ENCODE measurements at regions not wholly inside any gene's neighbourhood (a gene's known extent, or its start where the extent isn't known, plus 50 kb on each side); places are given as distances from the start of the nearest gene placed in this dataset.
"Not testable (repeated sequence)": the region's sequence is repeated elsewhere in the genome, so short reads cannot be mapped to it uniquely, and the experiment has no call there.

- no peak for DNase-seq
Observed at GRCh38 chr6:134550604-134551003, 232.7 kb upstream of the SGK1 start.

- no peak for DNase-seq
Observed at GRCh38 chr6:134549854-134550253, 231.9 kb upstream of the SGK1 start.

DNA sequence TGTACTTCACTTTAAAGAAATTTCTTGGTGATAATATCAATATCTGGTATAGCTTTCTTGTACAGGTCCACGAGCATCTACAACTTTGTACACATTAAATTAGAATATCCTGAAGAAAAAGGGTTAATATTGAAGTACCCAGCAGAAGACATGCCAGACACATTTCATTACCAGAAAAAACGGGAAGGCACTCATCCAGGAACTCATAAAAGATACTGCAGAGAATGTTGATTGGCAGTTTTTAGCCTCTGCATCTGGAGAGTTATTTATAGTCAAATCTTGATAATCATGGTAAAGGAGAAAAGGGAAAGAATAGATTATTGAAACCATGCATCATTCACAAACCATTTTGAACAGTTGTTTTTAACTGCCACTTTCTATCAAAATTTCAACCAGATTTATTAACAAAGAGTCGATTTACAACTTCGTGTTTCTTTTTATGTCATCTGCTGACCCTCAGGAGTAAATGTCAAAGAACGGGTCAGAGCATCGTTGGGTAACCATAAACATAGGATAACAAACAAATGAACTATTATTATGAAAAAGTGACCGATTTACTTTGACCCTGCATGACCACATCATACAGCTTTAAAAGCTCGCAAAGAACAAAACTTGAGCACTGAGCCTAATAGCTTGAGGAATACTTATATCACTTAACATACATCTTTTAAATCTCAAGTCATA is 229.2 kb upstream of the SGK1 start:
- no peak for DNase-seq

DNA sequence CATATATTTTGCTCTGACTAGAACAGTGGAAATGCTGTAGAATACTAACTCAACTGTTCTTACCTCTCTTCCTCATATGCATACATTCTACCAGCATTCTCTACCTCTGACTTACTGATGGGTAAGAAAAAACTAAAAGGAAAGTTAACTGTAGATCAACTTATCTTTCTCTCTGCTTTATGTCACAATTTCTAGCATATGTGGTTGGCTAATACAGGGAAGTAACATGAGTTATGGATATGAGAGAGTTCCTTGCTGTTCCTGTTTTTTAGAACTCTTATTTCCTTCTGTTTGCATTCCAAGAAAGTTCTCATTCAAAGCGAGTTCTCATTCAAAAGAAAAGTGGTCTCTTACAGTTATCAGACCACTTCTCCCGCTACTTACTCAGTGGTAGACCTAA is 226.8 kb upstream of the SGK1 start:
- DNase-seq, result no peak

DNA sequence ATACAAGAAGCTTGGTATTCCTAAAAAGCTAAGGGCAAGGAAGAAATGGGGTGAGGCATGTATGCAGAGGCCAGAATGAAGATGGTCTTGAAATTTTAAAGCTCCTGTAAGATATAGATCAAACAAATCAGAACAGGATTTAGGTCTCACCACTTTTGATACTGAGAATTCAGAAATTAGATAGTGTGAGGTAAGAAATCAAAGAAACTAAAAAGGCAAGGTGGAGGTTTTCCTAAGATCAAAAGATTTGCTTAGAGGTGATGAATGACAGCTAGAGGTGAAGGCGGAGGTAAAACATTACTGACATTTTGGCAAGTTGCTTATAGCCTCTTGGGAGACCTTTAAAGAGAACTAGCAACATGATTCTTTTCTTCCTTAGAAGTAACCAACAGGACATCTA is 225.2 kb upstream of the SGK1 start:
- no peak for DNase-seq

DNA sequence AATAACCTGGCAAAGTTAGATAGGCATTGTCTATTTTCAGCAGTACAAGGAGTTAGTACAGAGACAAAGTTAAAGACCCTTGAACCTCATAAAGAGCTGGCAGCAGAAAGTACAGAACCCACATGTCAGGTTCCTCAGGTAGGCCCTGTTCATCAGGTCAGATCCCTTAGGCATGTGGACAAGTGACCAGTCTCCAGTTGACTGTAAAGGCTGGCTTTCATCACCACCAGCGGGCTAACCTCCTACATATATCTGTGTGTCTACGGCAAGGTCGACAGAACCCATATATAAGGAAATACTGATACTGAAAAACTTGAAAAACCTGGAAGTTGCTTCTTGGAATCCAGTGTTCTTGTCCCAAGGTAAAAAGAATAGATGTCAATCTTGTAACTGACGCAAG is 223.1 kb upstream of the SGK1 start:
- DNase-seq, result no peak

DNA sequence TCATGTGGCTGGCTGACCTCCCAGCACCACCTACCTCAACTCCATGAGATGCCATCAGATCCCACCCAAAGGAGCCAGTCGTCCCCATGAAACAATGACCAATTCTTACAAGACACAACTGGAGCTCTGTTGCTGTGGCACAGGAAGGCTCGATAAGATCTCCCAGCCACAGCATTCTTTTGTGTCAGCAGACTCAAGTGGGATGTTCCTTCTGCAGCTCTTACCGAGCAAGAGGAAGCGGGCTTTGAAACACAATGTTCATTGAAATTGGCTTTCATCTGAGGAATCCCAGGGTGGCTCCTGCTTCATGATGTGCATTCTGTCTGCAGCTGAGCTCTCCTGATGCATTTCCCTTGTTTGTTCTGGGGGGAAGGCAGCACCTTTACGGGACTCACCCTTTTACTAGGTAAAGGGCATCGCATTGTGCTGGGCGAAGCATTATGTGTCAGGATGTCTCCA is 222.0 kb upstream of the SGK1 start:
- DNase-seq, result peak; percentile 16

DNA sequence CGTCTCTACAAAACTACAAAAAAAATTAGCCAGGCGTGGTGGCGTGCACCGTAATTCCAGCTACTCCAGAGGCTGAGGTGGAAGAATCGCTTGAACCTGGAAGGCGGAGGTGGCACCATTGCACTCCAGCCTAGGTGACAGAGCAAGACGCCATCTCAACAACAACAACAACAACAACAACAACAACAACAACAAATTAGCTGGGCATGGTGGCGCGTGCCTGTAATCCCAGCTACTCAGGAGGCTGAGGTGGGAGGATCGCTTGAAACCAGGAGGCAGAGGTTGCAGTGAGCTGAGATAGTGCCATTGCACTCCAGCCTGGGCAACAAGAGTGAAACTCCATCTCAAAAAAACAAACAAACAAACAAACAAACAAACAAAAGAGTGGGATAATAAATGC is 219.9 kb upstream of the SGK1 start:
- DNase-seq, result not testable (repeated sequence)

DNA sequence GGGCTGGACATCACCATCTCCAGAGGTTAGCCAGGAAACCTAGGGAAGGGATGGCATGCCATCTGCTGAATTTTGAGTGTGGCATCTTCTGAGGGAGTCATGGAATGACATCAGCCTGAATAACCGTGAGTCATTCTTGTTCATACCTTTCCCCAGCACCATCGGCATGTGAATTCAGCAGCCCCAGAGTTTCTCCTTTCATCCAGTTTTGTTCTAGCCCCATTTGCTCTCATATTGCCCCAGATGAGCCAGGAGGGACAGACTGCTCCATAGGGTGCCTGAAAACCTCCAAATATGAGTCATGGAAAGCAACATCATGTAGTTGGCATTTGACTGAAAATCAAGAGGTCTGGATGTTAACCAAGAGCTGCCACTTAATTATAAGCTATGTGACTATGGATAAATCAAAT is 219.2 kb upstream of the SGK1 start:
- DNase-seq, result no peak

- DNase-seq, result no peak
Observed at GRCh38 chr6:134535831-134536230, 217.9 kb upstream of the SGK1 start.

DNA sequence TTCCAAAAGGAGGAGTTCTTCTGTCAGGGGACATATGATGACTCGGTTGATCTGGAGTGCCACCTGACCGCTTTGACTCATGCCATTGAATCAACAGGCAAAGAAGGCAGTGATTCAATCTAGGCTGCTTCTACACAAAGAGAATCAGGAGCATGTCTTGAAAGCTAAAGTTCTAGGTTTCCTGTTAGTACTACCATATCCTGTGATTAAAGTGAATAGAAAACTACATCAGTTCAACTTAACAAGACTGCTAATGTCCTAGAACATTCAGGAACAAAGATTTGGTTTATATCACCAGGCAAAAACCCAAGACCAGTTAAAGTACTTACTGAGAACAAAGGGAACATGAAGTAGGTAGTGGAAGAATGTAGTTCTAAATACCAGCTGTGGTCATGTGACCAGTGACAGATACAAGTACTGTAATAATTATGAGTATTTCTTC is 216.8 kb upstream of the SGK1 start:
- no peak for DNase-seq

GRCh38 chr6:134533991-134534390 is 216.1 kb upstream of the SGK1 start:
- no peak for DNase-seq

- peak; percentile 37 for DNase-seq
Observed at GRCh38 chr6:134532694-134533624, 215.0 kb upstream of the SGK1 start.

DNA sequence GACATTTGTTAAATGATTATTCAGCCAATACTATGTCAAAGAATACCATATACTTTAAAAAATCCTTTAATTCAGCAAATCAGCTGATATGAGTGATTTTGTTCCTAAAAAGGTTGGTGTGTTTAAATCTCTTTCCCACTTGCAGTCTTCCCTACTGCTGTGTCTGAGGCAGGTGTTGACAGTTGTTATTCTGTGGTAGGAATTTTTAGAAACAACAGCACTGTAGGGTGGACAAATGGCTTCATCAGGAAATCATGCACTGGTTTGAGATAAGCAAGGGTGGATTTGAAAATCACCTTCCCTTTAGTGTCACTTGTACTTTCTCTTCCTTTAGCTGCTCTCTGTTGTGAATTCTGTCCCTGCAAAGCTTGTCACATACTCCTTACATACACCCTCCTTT is 213.7 kb upstream of the SGK1 start:
- DNase-seq, result no peak

GRCh38 chr6:134531188-134531551 is 213.3 kb upstream of the SGK1 start:
- DNase-seq, result no peak

- no peak for DNase-seq
Observed at GRCh38 chr6:134529921-134530320, 212.0 kb upstream of the SGK1 start.

DNA sequence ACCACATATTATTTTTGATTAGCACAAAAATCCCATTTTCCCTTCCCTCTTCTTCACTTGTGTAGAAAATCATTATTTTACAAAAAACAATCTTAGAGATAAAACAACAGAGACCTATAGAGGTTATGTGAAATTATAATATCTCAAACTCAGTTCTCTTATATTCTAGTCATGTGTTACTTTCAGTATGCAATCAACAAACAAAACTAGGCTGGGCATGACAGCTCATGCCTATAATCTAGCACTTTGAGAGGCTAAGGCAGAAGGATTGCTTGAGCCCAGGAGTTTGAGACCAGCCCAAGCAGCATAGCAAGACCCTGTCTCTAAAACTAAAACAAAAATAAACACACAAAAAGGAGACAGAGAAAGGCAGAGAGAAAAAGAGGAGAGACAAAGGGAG is 211.4 kb upstream of the SGK1 start:
- no peak for DNase-seq

DNA sequence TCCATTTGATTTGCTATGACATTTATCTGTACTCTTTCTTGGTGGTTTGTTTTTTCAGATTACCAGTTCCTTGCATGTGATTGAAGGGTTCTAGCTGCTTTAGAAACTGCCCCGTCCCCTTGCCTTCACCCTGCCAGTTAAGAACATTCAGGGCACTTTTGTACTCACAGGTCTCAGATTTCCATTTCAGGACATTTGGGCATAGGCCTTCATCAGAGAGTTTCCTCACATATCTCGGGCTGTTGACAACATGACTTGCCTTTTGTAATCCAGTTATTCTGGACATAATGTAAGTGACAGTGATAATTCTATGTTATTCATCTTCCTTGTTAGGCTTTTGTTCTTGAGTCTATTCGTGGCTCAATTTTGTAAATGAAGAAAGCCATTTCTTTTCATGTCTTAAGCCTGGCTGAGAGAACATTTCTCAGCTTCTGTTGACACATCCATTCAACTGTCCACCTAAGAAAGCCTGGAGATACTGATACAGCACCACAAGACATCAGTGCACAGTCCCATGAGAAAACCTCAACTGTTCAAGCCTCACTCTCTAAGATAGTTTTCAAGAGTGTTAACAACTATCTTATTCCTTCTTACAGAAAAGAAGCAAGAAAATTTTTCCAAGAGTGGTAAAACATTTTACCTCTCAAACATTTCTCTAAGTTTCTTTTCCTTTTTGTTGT is 209.3 kb upstream of the SGK1 start:
- no peak for DNase-seq

GRCh38 chr6:134525190-134525868 is 207.4 kb upstream of the SGK1 start:
- no peak for DNase-seq

DNA sequence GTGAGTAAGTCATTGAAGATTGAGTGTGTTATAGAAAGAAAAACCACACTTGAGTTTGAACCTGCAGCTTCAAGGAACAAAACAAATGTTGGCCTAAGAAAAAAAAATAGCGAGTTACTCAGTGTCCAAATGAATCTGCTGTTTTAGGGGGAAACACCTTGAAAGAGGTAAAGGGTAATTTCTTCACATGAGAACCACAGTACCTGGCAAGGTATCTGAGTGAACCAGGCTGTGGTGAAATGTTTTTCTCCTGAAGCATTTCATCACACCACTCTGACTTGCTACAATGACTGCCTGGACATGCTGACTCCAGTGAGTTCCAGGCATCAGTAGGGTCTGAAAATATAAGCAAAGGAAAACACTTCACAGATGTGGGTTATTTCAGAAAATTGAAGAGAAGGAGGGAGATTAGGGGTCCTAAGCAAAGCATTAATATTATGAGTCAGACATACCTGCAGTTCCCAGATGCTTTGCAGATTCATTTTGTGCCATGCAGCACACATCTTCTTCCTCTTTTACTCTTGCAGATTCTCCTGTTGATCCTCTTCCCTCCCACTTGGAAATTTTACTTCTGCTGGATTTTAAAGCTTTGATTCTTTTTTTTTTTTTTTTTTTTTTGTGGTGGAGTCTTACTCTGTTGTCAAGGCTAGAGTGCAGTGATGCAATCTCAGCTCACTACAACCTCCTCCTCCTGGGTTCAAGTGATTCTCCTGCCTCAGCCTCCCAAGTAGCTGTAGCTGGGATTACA is 206.2 kb upstream of the SGK1 start:
- no peak for DNase-seq

DNA sequence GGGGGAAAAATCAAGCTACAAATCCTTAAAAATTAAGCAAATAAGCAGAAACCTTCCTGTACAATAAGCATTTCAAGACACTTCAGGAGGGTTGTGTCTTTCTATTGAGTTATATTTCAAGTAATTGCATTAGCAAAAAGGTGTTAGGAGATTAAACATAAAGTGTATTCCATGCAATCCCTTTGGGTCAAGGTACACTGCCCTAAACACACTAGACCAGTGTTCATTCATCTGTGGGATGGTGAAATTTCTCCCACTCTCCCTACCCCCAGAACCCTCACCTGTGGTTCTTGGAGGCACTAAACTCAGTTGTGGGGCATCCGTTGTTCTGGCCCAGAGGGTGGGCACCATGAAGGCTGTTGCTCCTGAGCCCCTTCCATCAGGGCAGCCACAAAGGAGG is 205.1 kb upstream of the SGK1 start:
- DNase-seq, result no peak

GRCh38 chr6:134521116-134521501 is 203.2 kb upstream of the SGK1 start:
- DNase-seq, result no peak

Measured in occipital lobe (tissue), 1 donor.